Panc1 (cell line): ENCODE measurements at regions not wholly inside any gene's neighbourhood (a gene's known extent, or its start where the extent isn't known, plus 50 kb on each side); places are given as distances from the start of the nearest gene placed in this dataset.

Experiments
- ATAC-seq: fragments of 200-7000 bp; cut with Tn5 transposase; 2 replicates; pipeline ENCODE4 v1.9.1; 2020; ENCODE audit warnings: mild to moderate bottlenecking, moderate library complexity
- BruUV-seq: library from RNA; stranded (reverse); fragments of 400-500 nt; replicated peaks from 2 replicates; lab custom pipeline; 2021; lab: Mats Ljungman, UMichigan
- CTCF ChIA-PET: fragments of 300-600 bp; sonication (Branson Sonifier 250); formaldehyde crosslinking; loops from one replicate; lab custom pipeline; 2022; ENCODE audit warnings: antibody characterized with exemption; lab: Charles Lee
- POLR2A ChIA-PET: fragments of 300-600 bp; sonication (Branson Sonifier 250); formaldehyde crosslinking; loops from one replicate; lab custom pipeline; 2022; ENCODE audit warnings: antibody characterized with exemption; lab: Charles Lee
- DNase-seq: peaks from one replicate; pipeline ENCODE4 v3.0.0-alpha.2; 2010; ENCODE audit warnings: low read depth, low spot score
- H3K27ac ChIP-seq: 2 replicates; pipeline ENCODE4 v1.5.1; 2011; ENCODE audit warnings: mild to moderate bottlenecking, low read length, inconsistent platforms
- H3K27me3 ChIP-seq: fragments of 200-500 bp; sonication (Bioruptor generic); 2 replicates; pipeline ENCODE4 v1.6.0; 2014; ENCODE audit warnings: low read length, inconsistent platforms; ENCODE audit not compliant: control insufficient read depth, insufficient read depth
- H3K36me3 ChIP-seq: fragments of 200-500 bp; sonication (Bioruptor generic); 2 replicates; pipeline ENCODE4 v1.5.1; 2014; ENCODE audit warnings: inconsistent platforms, mild to moderate bottlenecking, low read length, moderate library complexity; ENCODE audit not compliant: control insufficient read depth, insufficient read depth
- H3K4me1 ChIP-seq: 2 replicates; pipeline ENCODE4 v1.5.1; 2011; ENCODE audit warnings: inconsistent platforms, mild to moderate bottlenecking, low read length, moderate library complexity; ENCODE audit not compliant: control insufficient read depth, insufficient read depth
- H3K4me3 ChIP-seq, 2 experiments: 2 replicates each; pipeline ENCODE4 v1.5.1; 2011 to 2012; ENCODE audit warnings: low read depth in 2 of 2, low read length in 2 of 2, mild to moderate bottlenecking in 2 of 2, inconsistent platforms in 1 of 2, moderate library complexity in 1 of 2
- H3K9me3 ChIP-seq: fragments of 200-500 bp; sonication (Bioruptor generic); 2 replicates; pipeline ENCODE4 v1.5.1; 2014; ENCODE audit warnings: low read depth, mild to moderate bottlenecking, inconsistent platforms, low read length, moderate library complexity; ENCODE audit not compliant: control insufficient read depth, insufficient read depth
- POLR2AphosphoS5 ChIP-seq: IDR thresholded peaks from 2 replicates; pipeline ENCODE4 v1.6.1; 2012; ENCODE audit warnings: mild to moderate bottlenecking, low read depth, low read length, moderate library complexity
- SIN3A ChIP-seq: IDR thresholded peaks from 2 replicates; pipeline ENCODE4 v1.6.1; 2012; ENCODE audit warnings: low read depth, mild to moderate bottlenecking, low read length, moderate library complexity, borderline replicate concordance; ENCODE audit not compliant: insufficient read depth
- TCF7L2 ChIP-seq: IDR thresholded peaks from 2 replicates; pipeline ENCODE4 v1.6.1; 2011; ENCODE audit warnings: mild to moderate bottlenecking, low read depth, low read length, inconsistent platforms
- in situ Hi-C: cut with HindIII; loops from 2 replicates; pipeline ENCODE4 v1.10.0; 2016; ENCODE audit warnings: low sequenced_read_pairs, low pct_unique_long_range_greater_than_20kb
- intact Hi-C: fragments of 100-400 bp; cut with micrococcal nuclease; formaldehyde crosslinking; loops from one replicate; pipeline ENCODE4 v1.10.0; 2022; ENCODE audit not compliant: unreplicated experiment
- TF ChIP-seq, protein P1 (sequence below), 2 experiments: IDR thresholded peaks; 2 replicates each; pipeline ENCODE4 v1.6.1; 2011 to 2012; ENCODE audit warnings: low read depth in 2 of 2, control low read depth in 1 of 2, low read length in 1 of 2, mild to moderate bottlenecking in 1 of 2, moderate library complexity in 1 of 2; ENCODE audit not compliant: insufficient read depth in 1 of 2
- TF ChIP-seq, protein P2 (sequence below): fragments of 450-650 bp; IDR thresholded peaks from 2 replicates; pipeline ENCODE4 v1.5.1; 2017; ENCODE audit warnings: mild to moderate bottlenecking

- no peak for ATAC-seq
- in situ Hi-C loops, result no loop called here
- no TSS peak for BruUV-seq
These were observed 51.7 kb upstream of the KCNMB1 start for GRCh38 chr5:170440771-170441392.

DNA sequence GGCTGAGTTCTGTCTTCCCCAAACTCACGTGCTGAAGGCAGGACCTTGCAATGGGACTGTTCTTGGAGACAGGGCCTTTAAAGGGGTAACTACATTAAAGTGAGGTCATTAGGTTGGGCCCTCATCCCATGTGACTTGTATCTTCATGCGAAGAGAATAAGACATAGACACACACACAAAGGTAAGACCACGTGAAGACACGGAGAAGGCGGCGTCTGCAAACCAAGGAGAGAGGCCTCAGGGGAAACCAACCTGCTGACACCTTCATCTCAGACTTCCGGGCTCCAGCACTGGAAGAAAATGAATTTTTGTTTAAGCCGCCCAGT, 50.7 kb upstream of the KCNMB1 start:
- CTCF ChIA-PET, result no interaction called here
- Histone ChIP-seq H3K9me3 (no peaks in the 10 kb centered on the region), H3K36me3 (no peaks in the 10 kb centered on the region), H3K4me1 (no peaks in the 10 kb centered on the region), H3K4me3 (no peak overlapping the region), H3K27me3 (no peaks in the 10 kb centered on the region), H3K27ac (no peak overlapping the region)
- in situ Hi-C loops, result no loop called here
- TF ChIP-seq, protein P1, sequence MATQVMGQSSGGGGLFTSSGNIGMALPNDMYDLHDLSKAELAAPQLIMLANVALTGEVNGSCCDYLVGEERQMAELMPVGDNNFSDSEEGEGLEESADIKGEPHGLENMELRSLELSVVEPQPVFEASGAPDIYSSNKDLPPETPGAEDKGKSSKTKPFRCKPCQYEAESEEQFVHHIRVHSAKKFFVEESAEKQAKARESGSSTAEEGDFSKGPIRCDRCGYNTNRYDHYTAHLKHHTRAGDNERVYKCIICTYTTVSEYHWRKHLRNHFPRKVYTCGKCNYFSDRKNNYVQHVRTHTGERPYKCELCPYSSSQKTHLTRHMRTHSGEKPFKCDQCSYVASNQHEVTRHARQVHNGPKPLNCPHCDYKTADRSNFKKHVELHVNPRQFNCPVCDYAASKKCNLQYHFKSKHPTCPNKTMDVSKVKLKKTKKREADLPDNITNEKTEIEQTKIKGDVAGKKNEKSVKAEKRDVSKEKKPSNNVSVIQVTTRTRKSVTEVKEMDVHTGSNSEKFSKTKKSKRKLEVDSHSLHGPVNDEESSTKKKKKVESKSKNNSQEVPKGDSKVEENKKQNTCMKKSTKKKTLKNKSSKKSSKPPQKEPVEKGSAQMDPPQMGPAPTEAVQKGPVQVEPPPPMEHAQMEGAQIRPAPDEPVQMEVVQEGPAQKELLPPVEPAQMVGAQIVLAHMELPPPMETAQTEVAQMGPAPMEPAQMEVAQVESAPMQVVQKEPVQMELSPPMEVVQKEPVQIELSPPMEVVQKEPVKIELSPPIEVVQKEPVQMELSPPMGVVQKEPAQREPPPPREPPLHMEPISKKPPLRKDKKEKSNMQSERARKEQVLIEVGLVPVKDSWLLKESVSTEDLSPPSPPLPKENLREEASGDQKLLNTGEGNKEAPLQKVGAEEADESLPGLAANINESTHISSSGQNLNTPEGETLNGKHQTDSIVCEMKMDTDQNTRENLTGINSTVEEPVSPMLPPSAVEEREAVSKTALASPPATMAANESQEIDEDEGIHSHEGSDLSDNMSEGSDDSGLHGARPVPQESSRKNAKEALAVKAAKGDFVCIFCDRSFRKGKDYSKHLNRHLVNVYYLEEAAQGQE (IDR thresholded peaks at IDR 0.05; ENCODE audit: insufficient read depth in 1 of 2, low read depth in 2 of 2, low read length in 1 of 2), result no peak
- TF ChIP-seq, protein P2, sequence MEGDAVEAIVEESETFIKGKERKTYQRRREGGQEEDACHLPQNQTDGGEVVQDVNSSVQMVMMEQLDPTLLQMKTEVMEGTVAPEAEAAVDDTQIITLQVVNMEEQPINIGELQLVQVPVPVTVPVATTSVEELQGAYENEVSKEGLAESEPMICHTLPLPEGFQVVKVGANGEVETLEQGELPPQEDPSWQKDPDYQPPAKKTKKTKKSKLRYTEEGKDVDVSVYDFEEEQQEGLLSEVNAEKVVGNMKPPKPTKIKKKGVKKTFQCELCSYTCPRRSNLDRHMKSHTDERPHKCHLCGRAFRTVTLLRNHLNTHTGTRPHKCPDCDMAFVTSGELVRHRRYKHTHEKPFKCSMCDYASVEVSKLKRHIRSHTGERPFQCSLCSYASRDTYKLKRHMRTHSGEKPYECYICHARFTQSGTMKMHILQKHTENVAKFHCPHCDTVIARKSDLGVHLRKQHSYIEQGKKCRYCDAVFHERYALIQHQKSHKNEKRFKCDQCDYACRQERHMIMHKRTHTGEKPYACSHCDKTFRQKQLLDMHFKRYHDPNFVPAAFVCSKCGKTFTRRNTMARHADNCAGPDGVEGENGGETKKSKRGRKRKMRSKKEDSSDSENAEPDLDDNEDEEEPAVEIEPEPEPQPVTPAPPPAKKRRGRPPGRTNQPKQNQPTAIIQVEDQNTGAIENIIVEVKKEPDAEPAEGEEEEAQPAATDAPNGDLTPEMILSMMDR, result no peak
- TF ChIP-seq SIN3A (no peak), TCF7L2 (no peak), POLR2AphosphoS5 (no peak)
- intact Hi-C loops, result no loop called here
- ATAC-seq, result no peak
- DNase-seq, result no peak
- BruUV-seq, result no TSS peak
- POLR2A ChIA-PET, result no interaction called here

More at GRCh38 chr5:170440771-170441392, 51.7 kb upstream of the KCNMB1 start:
- Histone ChIP-seq H3K27me3 (no peaks in the 10 kb centered on the region), H3K27ac (no peak overlapping the region), H3K9me3 (no peaks in the 10 kb centered on the region), H3K36me3 (no peaks in the 10 kb centered on the region), H3K4me3 (no peak overlapping the region), H3K4me1 (no peaks in the 10 kb centered on the region)
- intact Hi-C loops, result no loop called here
- ChIA-PET CTCF (no interaction called here), POLR2A (no interaction called here)
- no peak for DNase-seq
- TF ChIP-seq, protein P2, result no peak
- TF ChIP-seq TCF7L2, result no peak
- TF ChIP-seq POLR2AphosphoS5, result no peak
- TF ChIP-seq, protein P1 (IDR thresholded peaks at IDR 0.05; ENCODE audit: insufficient read depth in 1 of 2, low read depth in 2 of 2, low read length in 1 of 2), result no peak
- no peak for TF ChIP-seq SIN3A
